Neural crest cell (in vitro differentiated cells): ENCODE measurements at regions not wholly inside any gene's neighbourhood (a gene's known extent, or its start where the extent isn't known, plus 50 kb on each side); places are given as distances from the start of the nearest gene placed in this dataset.

Experiments
- DNase-seq: peaks from one replicate; pipeline ENCODE4 v3.0.0; 2021; ENCODE audit warnings: low read depth, mixed read lengths, low spot score
- H3K27ac Mint-ChIP-seq: one replicate; pipeline ENCODE4 v1.8.0; 2021; ENCODE audit warnings: mild to moderate bottlenecking, mixed read lengths; ENCODE audit not compliant: unreplicated experiment
- H3K27me3 Mint-ChIP-seq: 2 replicates; pipeline ENCODE4 v1.8.0; 2021; ENCODE audit warnings: low read depth, mild to moderate bottlenecking, mixed read lengths
- H3K36me3 Mint-ChIP-seq: 2 replicates; pipeline ENCODE4 v1.8.0; 2021; ENCODE audit warnings: low read depth, mild to moderate bottlenecking, mixed read lengths
- H3K4me1 Mint-ChIP-seq: 2 replicates; pipeline ENCODE4 v1.8.0; 2021; ENCODE audit warnings: mixed read lengths
- H3K4me3 Mint-ChIP-seq: one replicate; pipeline ENCODE4 v1.8.0; 2021; ENCODE audit warnings: mild to moderate bottlenecking, mixed read lengths
- H3K9me3 Mint-ChIP-seq: 2 replicates; pipeline ENCODE4 v1.8.0; 2021; ENCODE audit warnings: mixed read lengths
- CTCF ChIP-seq: fragments of 200-600 bp; sonication (generic); conservative IDR thresholded peaks from 2 replicates; pipeline ENCODE4 v1.5.0; 2021; ENCODE audit warnings: antibody characterized with exemption, mild to moderate bottlenecking

GRCh38 chr4:84394386-84394785 lies 104.7 kb downstream of the NKX6-1 start:
- Mint-ChIP-seq H3K27me3 (peaks cover 53% of the 10 kb centered on the region), H3K4me3 (no peak overlapping the region), H3K9me3 (no peaks in the 10 kb centered on the region), H3K36me3 (no peaks in the 10 kb centered on the region), H3K4me1 (peaks cover 5% of the 10 kb centered on the region), H3K27ac (no peak overlapping the region)
- TF ChIP-seq CTCF: no peak
- DNase-seq: no peak

GRCh38 chr4:84392951-84393590 lies 106.0 kb downstream of the NKX6-1 start:
- H3K36me3 Mint-ChIP-seq: no peaks in the 10 kb centered on the region
- no peak overlapping the region for H3K4me3 Mint-ChIP-seq
- DNase-seq: no peak
- TF ChIP-seq CTCF: no peak
- H3K4me1 Mint-ChIP-seq: peaks cover 5% of the 10 kb centered on the region
- H3K27ac Mint-ChIP-seq: no peak overlapping the region
- H3K9me3 Mint-ChIP-seq: no peaks in the 10 kb centered on the region
- peaks cover 60% of the 10 kb centered on the region for H3K27me3 Mint-ChIP-seq

GRCh38 chr4:84389406-84389805 lies 109.7 kb downstream of the NKX6-1 start:
- no peak for TF ChIP-seq CTCF
- H3K36me3 Mint-ChIP-seq: no peaks in the 10 kb centered on the region
- no peaks in the 10 kb centered on the region for H3K9me3 Mint-ChIP-seq
- H3K27me3 Mint-ChIP-seq: peaks cover 83% of the 10 kb centered on the region
- DNase-seq: no peak
- H3K27ac Mint-ChIP-seq: no peak overlapping the region
- H3K4me1 Mint-ChIP-seq: peaks cover 22% of the 10 kb centered on the region
- H3K4me3 Mint-ChIP-seq: no peak overlapping the region

GRCh38 chr4:84385203-84385602 lies 113.9 kb downstream of the NKX6-1 start:
- H3K27ac Mint-ChIP-seq: no peak overlapping the region
- no peaks in the 10 kb centered on the region for H3K9me3 Mint-ChIP-seq
- H3K4me3 Mint-ChIP-seq: no peak overlapping the region
- TF ChIP-seq CTCF: no peak
- peaks cover 81% of the 10 kb centered on the region for H3K27me3 Mint-ChIP-seq
- no peaks in the 10 kb centered on the region for H3K36me3 Mint-ChIP-seq
- DNase-seq: no peak
- H3K4me1 Mint-ChIP-seq: peaks cover 21% of the 10 kb centered on the region

- DNase-seq: no peak
- H3K36me3 Mint-ChIP-seq: no peaks in the 10 kb centered on the region
- TF ChIP-seq CTCF: no peak
- H3K4me1 Mint-ChIP-seq: peaks cover 25% of the 10 kb centered on the region
- H3K4me3 Mint-ChIP-seq: no peak overlapping the region
- H3K9me3 Mint-ChIP-seq: no peaks in the 10 kb centered on the region
- peaks cover 81% of the 10 kb centered on the region for H3K27me3 Mint-ChIP-seq
- no peak overlapping the region for H3K27ac Mint-ChIP-seq
Measured at GRCh38 chr4:84384801-84385200, 114.3 kb downstream of the NKX6-1 start.
